HG03095 (cell line): ENCODE measurements at regions not wholly inside any gene's neighbourhood (a gene's known extent, or its start where the extent isn't known, plus 50 kb on each side); places are given as distances from the start of the nearest gene placed in this dataset.
"Not testable (repeated sequence)": the region's sequence is repeated elsewhere in the genome, so short reads cannot be mapped to it uniquely, and the experiment has no call there.

Experiments
- ATAC-seq: cut with Tn5 transposase; IDR thresholded peaks from one replicate; pipeline ENCODE4 v1.9.1; 2021; ENCODE audit warnings: moderate library complexity; ENCODE audit not compliant: unreplicated experiment

DNA sequence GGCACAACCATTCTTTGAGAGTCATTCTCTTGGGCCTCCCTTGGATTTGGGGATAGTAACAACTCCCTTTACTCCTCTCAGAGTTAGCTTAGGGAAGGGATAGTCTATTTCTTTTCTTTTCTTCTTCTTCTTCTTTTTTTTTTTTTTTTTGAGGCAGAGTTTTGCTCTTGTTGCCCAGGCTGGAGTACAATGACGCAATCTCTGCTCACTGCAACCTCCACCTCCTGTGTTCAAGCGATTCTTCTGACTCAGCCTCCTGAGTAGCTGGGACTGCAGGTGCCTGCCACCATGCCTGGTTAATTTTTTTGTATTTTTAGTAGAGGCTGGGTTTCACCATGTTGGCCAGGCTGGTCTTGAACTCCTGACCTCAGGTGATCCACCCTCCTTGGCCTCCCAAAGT is 465.8 kb downstream of the PLCL1 start:
- not testable (repeated sequence) for ATAC-seq

GRCh38 chr2:198268519-198268918 is 464.1 kb downstream of the PLCL1 start:
- no peak for ATAC-seq

- ATAC-seq: no peak
Observed at GRCh38 chr2:198259496-198259895, 455.1 kb downstream of the PLCL1 start.

- no peak for ATAC-seq
Observed at GRCh38 chr2:198254536-198255090, 450.2 kb downstream of the PLCL1 start.

DNA sequence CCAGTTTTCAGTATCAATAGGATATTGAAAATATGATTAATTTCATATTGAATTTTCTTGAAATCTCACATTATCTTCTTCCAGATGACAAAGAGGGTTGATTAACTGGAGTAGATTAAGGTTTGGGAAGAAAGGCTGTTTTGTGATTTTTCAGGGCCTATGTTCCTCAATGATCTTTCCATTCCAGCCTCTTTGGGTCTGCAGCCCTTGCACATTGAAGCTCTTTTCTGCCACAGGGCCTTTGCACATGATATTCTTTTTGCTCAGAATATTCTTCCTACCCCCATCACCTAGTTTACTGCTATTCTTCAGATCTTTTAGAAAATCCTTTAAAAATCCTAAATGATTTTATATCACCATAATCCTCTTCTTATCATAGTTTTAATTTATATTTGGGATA is 449.6 kb downstream of the PLCL1 start:
- no peak for ATAC-seq

- ATAC-seq: no peak
Observed at GRCh38 chr2:198252472-198252871, 448.1 kb downstream of the PLCL1 start.

- ATAC-seq: no peak
Observed at GRCh38 chr2:198242093-198242492, 437.7 kb downstream of the PLCL1 start.

GRCh38 chr2:198238429-198238828 is 434.0 kb downstream of the PLCL1 start:
- ATAC-seq: no peak

DNA sequence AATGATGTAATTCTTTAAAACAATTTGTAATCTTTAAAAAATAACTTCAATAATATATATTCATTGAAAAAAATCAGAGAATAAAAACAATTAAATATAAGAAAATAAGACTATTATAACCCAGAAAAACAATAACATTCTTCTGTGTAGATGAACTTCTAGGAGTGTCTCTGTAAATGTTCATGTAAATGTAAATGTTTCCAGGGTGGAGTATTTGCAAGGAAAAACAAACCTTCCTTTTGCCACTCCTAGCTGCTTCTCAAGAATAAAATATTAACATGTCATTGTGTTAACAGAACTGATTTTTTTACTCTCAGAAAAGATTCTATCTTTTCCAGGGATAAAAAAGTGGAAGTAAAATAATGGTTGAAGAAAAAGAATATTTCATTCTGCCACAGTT is 431.9 kb downstream of the PLCL1 start:
- ATAC-seq: no peak

DNA sequence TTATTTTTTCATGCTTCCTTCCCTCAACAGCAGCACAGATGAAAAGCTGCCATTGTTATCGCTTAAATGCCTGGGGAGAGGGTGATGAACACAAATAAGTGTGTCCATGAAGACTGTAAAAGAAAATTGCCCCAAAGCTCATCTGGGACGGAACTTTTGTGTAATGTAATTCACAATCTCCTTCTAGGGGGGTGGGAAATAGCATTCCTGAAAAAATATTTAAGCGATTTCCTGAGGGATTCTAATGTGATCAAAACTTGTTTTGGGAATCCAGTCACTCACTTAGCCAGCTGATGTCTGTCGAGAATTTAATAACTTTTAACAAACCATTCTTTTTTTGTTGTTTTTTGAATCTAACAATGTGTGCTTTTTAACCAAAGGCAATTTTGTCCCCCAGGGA is 427.9 kb downstream of the PLCL1 start:
- no peak for ATAC-seq

DNA sequence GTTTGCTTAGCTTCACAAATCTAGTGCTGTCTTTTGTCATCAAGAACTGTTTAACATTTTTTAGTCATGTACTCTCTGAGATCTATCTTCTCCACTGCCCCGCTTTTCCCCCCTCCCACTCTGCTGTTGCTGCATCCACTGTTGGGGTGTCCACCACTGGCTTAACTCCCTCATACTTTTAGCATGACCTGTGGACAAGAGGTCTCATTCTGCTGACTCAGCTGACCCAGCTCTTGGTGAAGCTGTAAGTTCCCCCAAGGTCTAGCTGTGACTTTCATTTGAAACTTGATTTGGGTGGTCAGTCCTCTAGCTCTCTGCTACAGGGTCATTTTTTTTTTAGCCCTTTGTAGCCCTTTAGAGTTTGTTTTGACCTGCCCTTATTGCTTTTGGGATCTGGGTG is 427.2 kb downstream of the PLCL1 start:
- ATAC-seq: no peak

DNA sequence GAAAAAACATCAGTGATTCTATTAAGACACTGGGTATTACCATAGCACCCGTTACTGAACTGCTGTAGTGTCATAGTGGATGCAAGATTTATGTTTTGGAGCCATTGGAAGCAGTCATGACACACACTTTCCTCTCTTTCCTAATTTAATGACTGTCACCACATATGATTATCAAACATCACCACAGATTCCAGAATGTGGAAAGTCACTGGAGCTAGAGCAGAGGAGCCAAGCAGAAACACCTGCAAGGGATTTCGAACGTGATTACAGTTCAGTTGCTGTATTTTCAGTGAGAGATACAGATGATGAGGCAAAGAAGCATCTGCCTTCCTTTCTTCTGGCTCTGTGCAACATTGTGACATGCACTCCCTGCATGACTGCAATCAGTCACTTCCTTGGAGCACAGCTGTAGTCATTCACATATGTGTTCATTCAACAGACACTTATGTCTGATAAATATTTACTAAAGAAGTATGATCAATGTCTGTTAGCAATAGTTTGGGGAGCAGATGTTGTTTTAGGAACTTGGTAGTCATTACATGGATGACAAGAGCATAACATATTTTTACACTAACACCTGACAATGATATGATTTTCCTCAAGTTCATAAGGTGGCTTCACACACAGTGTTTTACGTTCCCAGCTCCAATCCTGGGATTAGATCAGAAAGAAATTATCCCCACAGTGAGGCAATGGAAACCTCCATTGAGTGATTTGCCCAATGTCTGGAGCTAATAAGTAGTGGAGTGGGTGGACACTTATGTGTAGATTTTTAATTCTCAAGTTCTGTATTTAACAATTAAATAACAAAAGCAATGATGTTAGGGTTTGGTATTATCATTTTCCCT is 416.6 kb downstream of the PLCL1 start:
- ATAC-seq: no peak

DNA sequence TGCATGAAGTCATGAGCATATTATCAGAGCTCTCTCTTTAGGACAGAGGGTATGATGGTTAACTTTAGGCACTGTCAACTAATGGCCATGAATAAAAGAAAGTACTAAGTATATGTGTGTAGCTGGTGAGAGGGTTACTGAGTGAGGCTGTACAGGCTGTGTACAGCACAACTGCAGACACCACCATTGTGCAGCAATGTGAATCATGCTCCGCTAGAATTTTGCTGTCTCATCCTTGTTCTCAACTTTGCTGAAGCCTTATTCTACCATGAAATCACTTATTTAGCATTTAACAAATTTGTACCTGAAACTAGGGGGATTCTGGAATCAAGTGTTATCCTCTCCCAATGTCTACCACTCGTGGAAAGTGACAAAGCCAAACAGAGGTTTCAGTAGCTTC is 414.9 kb downstream of the PLCL1 start:
- ATAC-seq: no peak

DNA sequence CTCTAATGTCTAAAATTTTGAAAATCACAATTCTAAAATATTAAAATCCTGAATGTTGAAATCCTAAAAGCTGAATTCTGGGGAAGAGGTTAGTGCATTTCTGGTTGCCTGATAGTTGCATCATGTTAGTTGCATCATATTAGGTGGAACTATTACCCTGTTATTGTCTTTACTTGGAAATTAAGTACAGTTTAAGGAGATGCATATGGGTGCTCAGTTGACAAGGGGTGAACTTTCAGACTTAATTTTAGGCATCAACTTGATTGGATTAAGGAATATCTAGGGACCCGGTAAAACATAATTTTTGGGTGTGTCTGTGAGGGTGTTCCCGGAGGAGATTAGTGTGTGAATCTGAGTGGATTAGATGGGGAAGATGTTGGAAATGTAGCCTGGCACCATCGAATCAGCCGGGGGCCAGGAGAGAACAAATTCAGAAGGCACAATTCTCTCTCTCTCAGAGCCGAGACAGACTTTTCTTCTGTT is 409.8 kb downstream of the PLCL1 start:
- no peak for ATAC-seq

DNA sequence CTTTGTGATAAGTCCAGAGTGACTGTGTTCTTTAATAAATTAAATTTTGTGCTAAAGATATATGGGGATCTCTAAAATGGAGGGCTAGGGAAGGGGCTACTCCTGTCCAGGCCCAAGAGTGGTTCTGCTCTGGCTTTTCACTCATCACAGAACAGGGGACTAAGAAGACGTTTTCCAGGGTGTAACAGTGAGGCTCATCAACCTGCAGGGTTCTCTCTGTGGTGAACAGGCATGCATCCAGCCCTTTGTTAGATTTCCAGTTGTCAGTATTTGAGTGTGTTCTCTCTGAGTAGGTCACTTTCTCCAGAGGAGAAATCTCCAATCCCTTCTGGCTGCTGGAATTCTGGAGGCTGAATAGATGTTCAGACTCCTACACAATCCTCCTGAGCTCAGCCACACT is 408.9 kb downstream of the PLCL1 start:
- ATAC-seq: no peak

GRCh38 chr2:198211706-198212105 is 407.3 kb downstream of the PLCL1 start:
- ATAC-seq: no peak

DNA sequence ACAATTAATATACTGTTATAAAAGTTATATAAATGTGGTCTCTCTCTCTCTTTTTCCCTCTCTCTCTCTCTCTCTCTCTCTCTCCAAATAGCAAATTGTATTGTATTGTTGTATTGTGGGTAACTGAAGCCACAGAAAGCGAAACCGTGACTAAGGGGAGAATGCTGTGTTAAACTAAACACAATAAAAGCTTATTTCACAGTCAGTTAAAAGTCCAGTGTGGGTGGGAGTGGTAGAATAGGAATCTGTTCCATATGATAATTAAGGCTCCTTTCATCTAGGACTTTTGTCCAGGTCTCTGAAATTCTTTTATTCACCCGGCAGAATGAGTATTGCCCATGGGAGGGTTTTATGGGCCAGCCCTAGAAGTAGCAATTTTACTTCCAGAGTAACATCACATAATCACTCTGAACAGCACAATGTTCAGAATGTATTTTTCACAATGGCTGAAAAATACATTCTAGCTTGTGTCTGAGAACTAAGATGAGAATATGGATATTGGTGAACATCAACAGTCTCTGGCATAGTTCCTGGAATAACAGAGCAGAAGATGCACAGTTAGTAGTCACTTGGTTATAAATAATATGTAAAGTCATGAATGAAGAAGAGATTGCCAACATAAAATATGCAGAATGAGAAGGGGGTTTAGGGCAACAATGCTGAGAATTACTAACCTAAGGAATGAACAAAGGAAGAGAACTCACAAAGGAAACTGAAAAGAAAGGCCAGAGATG is 399.1 kb downstream of the PLCL1 start:
- no peak for ATAC-seq
